ENCODE measurements at regions not wholly inside any gene's neighbourhood (a gene's known extent, or its start where the extent isn't known, plus 50 kb on each side); places are given as distances from the start of the nearest gene placed in this dataset.

DNA sequence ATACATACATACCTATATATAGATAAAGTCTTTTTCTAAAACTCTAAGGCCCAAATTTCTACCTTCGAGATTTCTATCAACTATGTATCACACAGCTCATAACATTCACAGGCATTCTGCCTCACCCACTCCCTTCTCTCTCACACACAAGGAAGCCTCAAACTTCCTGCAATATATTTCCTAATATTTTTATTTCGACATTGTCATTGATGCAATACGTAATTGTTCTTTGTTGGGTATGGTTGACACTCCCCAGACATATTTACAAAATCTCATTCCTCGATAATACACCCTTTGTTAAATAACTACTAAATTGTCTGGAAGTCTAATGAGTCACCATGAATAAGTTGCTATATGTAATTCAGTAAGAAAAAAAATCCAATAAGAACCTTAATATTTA lies 143.5 kb downstream of the HNRNPD start:
- no peak for TF ChIP-seq POLR2A (IDR thresholded peaks at IDR 0.05)
- TF ChIP-seq POLR2AphosphoS5 (IDR thresholded peaks at IDR 0.05), result no peak
- TF ChIP-seq, protein P1, sequence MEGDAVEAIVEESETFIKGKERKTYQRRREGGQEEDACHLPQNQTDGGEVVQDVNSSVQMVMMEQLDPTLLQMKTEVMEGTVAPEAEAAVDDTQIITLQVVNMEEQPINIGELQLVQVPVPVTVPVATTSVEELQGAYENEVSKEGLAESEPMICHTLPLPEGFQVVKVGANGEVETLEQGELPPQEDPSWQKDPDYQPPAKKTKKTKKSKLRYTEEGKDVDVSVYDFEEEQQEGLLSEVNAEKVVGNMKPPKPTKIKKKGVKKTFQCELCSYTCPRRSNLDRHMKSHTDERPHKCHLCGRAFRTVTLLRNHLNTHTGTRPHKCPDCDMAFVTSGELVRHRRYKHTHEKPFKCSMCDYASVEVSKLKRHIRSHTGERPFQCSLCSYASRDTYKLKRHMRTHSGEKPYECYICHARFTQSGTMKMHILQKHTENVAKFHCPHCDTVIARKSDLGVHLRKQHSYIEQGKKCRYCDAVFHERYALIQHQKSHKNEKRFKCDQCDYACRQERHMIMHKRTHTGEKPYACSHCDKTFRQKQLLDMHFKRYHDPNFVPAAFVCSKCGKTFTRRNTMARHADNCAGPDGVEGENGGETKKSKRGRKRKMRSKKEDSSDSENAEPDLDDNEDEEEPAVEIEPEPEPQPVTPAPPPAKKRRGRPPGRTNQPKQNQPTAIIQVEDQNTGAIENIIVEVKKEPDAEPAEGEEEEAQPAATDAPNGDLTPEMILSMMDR (IDR thresholded peaks at IDR 0.05 in 8 of 11, conservative IDR thresholded peaks at IDR 0.05 in 3 of 11), result no peak

All from spleen (tissue), 7 donors.